Vagina (tissue), 2 donors: ENCODE measurements at regions not wholly inside any gene's neighbourhood (a gene's known extent, or its start where the extent isn't known, plus 50 kb on each side); places are given as distances from the start of the nearest gene placed in this dataset.

Source experiments
- CTCF ChIP-seq, 3 experiments: fragments of 450-650 bp in 2 of 3; fragments of 200-600 bp in 1 of 3; sonication (generic) in 1 of 3; IDR thresholded peaks; one replicate each; pipeline ENCODE4 v1.5.1; 2017 to 2019; ENCODE audit warnings: antibody characterized with exemption in 3 of 3, mild to moderate bottlenecking in 2 of 3, moderate library complexity in 2 of 3
- POLR2A ChIP-seq, 2 donors: fragments of 450-650 bp; IDR thresholded peaks; one replicate each; pipeline ENCODE4 v1.6.1; 2017; ENCODE audit warnings: antibody characterized with exemption in 2 of 2, mild to moderate bottlenecking in 2 of 2, moderate library complexity in 2 of 2

GRCh38 chr2:208565690-208566416, 159.3 kb downstream of the PTH2R start:
- TF ChIP-seq POLR2A (IDR thresholded peaks at IDR 0.05) (no peak), CTCF (IDR thresholded peaks at IDR 0.05) (no peak)
